ENCODE measurements at regions not wholly inside any gene's neighbourhood (a gene's known extent, or its start where the extent isn't known, plus 50 kb on each side); places are given as distances from the start of the nearest gene placed in this dataset.
"Not testable (repeated sequence)": the region's sequence is repeated elsewhere in the genome, so short reads cannot be mapped to it uniquely, and the experiment has no call there.

DNA sequence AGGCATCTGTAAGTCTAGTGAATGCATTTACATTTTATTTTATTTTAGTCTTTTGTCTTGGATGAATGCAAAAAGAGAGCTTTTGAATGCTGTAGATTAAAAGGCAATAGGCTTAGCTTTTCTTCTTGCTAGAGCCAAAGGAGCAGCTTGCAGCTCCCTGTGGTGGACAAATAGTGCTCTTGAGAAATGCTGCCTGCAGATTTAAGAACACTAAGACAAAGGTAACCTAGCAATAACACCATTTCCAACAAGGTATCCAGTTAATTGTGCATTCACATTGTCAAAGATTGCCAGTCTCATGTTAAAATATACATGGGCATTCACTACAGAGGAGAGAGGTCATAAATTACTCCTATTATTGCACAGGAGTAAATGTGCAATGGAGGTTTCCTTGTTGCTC lies 859.2 kb upstream of the PRKX start:
- no peaks in the 10 kb centered on the region for H3K36me3 Mint-ChIP-seq (ENCODE audit: low read depth)
- no peak overlapping the region for H3K4me3 Mint-ChIP-seq (ENCODE audit: unreplicated experiment)
- TF ChIP-seq, protein P1, sequence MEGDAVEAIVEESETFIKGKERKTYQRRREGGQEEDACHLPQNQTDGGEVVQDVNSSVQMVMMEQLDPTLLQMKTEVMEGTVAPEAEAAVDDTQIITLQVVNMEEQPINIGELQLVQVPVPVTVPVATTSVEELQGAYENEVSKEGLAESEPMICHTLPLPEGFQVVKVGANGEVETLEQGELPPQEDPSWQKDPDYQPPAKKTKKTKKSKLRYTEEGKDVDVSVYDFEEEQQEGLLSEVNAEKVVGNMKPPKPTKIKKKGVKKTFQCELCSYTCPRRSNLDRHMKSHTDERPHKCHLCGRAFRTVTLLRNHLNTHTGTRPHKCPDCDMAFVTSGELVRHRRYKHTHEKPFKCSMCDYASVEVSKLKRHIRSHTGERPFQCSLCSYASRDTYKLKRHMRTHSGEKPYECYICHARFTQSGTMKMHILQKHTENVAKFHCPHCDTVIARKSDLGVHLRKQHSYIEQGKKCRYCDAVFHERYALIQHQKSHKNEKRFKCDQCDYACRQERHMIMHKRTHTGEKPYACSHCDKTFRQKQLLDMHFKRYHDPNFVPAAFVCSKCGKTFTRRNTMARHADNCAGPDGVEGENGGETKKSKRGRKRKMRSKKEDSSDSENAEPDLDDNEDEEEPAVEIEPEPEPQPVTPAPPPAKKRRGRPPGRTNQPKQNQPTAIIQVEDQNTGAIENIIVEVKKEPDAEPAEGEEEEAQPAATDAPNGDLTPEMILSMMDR (IDR thresholded peaks at IDR 0.05): no peak
- H3K9me3 Mint-ChIP-seq (ENCODE audit: low read depth): no peaks in the 10 kb centered on the region
- H3K27ac Mint-ChIP-seq (ENCODE audit: unreplicated experiment): no peak overlapping the region
- no peaks in the 10 kb centered on the region for H3K4me1 Mint-ChIP-seq (ENCODE audit: low read depth)
- no peaks in the 10 kb centered on the region for H3K27me3 Mint-ChIP-seq (ENCODE audit: low read depth)
- DNase-seq (ENCODE audit: low spot score): no peak

GRCh38 chrX:4570151-4570550 lies 856.7 kb upstream of the PRKX start:
- Mint-ChIP-seq H3K27me3 (ENCODE audit: low read depth) (no peaks in the 10 kb centered on the region), H3K4me3 (ENCODE audit: unreplicated experiment) (no peak overlapping the region), H3K27ac (ENCODE audit: unreplicated experiment) (no peak overlapping the region), H3K4me1 (ENCODE audit: low read depth) (no peaks in the 10 kb centered on the region), H3K36me3 (ENCODE audit: low read depth) (no peaks in the 10 kb centered on the region), H3K9me3 (ENCODE audit: low read depth) (no peaks in the 10 kb centered on the region)
- TF ChIP-seq, protein P1 (IDR thresholded peaks at IDR 0.05): no peak
- DNase-seq (ENCODE audit: low spot score): no peak

- no peaks in the 10 kb centered on the region for H3K27me3 Mint-ChIP-seq (ENCODE audit: low read depth)
- no peaks in the 10 kb centered on the region for H3K4me1 Mint-ChIP-seq (ENCODE audit: low read depth)
- no peaks in the 10 kb centered on the region for H3K36me3 Mint-ChIP-seq (ENCODE audit: low read depth)
- no peak overlapping the region for H3K4me3 Mint-ChIP-seq (ENCODE audit: unreplicated experiment)
- no peak overlapping the region for H3K27ac Mint-ChIP-seq (ENCODE audit: unreplicated experiment)
- TF ChIP-seq, protein P1 (IDR thresholded peaks at IDR 0.05): no peak
- H3K9me3 Mint-ChIP-seq (ENCODE audit: low read depth): peaks cover 3% of the 10 kb centered on the region
- no peak for DNase-seq (ENCODE audit: low spot score)
Measured at GRCh38 chrX:4560192-4560591, 846.7 kb upstream of the PRKX start.

DNA sequence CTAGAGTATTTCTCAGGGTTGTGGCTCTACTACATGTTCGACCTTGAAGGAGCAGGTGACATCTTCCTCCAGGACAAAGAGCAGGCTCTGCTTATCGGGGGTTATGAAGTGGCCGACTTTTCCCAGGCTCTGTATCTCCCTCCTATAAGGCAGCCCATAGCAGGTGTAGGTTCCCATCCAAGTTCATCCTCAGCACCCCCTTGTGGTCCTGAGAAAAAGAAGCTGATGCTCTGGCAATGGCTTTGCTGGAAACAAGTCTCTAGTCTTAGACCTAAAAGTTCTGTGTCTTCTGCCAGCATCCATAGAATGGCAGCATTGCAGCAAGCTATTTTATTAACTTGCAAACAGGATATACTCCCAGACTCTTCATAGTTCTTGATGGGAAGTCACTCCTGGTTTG lies 836.6 kb upstream of the PRKX start:
- Mint-ChIP-seq H3K4me3 (ENCODE audit: unreplicated experiment) (no peak overlapping the region), H3K36me3 (ENCODE audit: low read depth) (no peaks in the 10 kb centered on the region), H3K27me3 (ENCODE audit: low read depth) (peaks cover 8% of the 10 kb centered on the region), H3K9me3 (ENCODE audit: low read depth) (no peaks in the 10 kb centered on the region), H3K27ac (ENCODE audit: unreplicated experiment) (no peak overlapping the region), H3K4me1 (ENCODE audit: low read depth) (no peaks in the 10 kb centered on the region)
- TF ChIP-seq, protein P1 (IDR thresholded peaks at IDR 0.05): peak; percentile 24
- DNase-seq (ENCODE audit: low spot score): no peak

- Mint-ChIP-seq H3K4me3 (ENCODE audit: unreplicated experiment) (no peak overlapping the region), H3K4me1 (ENCODE audit: low read depth) (no peaks in the 10 kb centered on the region), H3K9me3 (ENCODE audit: low read depth) (no peaks in the 10 kb centered on the region), H3K36me3 (ENCODE audit: low read depth) (no peaks in the 10 kb centered on the region), H3K27me3 (ENCODE audit: low read depth) (peaks cover 9% of the 10 kb centered on the region), H3K27ac (ENCODE audit: unreplicated experiment) (no peak overlapping the region)
- DNase-seq (ENCODE audit: low spot score): no peak
- TF ChIP-seq, protein P1 (IDR thresholded peaks at IDR 0.05): peak; percentile 90
Measured at GRCh38 chrX:4547213-4547836, 833.9 kb upstream of the PRKX start.

- not testable (repeated sequence) for H3K27ac Mint-ChIP-seq (ENCODE audit: unreplicated experiment); H3K4me1 Mint-ChIP-seq (ENCODE audit: low read depth); H3K4me3 Mint-ChIP-seq (ENCODE audit: unreplicated experiment); H3K27me3 Mint-ChIP-seq (ENCODE audit: low read depth); DNase-seq (ENCODE audit: low spot score); H3K36me3 Mint-ChIP-seq (ENCODE audit: low read depth); H3K9me3 Mint-ChIP-seq (ENCODE audit: low read depth)
Measured at GRCh38 chrX:4546178-4546577, 832.7 kb upstream of the PRKX start.
